Panc1 (cell line): ENCODE measurements at regions not wholly inside any gene's neighbourhood (a gene's known extent, or its start where the extent isn't known, plus 50 kb on each side); places are given as distances from the start of the nearest gene placed in this dataset.

Source experiments
- ATAC-seq: fragments of 200-7000 bp; cut with Tn5 transposase; 2 replicates; pipeline ENCODE4 v1.9.1; 2020; ENCODE audit warnings: mild to moderate bottlenecking, moderate library complexity
- BruUV-seq: library from RNA; stranded (reverse); fragments of 400-500 nt; replicated peaks from 2 replicates; lab custom pipeline; 2021; lab: Mats Ljungman, UMichigan
- CTCF ChIA-PET: fragments of 300-600 bp; sonication (Branson Sonifier 250); formaldehyde crosslinking; loops from one replicate; lab custom pipeline; 2022; ENCODE audit warnings: antibody characterized with exemption; lab: Charles Lee
- POLR2A ChIA-PET: fragments of 300-600 bp; sonication (Branson Sonifier 250); formaldehyde crosslinking; loops from one replicate; lab custom pipeline; 2022; ENCODE audit warnings: antibody characterized with exemption; lab: Charles Lee
- DNase-seq: peaks from one replicate; pipeline ENCODE4 v3.0.0-alpha.2; 2010; ENCODE audit warnings: low read depth, low spot score
- H3K27ac ChIP-seq: 2 replicates; pipeline ENCODE4 v1.5.1; 2011; ENCODE audit warnings: mild to moderate bottlenecking, low read length, inconsistent platforms
- H3K27me3 ChIP-seq: fragments of 200-500 bp; sonication (Bioruptor generic); 2 replicates; pipeline ENCODE4 v1.6.0; 2014; ENCODE audit warnings: low read length, inconsistent platforms; ENCODE audit not compliant: control insufficient read depth, insufficient read depth
- H3K36me3 ChIP-seq: fragments of 200-500 bp; sonication (Bioruptor generic); 2 replicates; pipeline ENCODE4 v1.5.1; 2014; ENCODE audit warnings: inconsistent platforms, mild to moderate bottlenecking, low read length, moderate library complexity; ENCODE audit not compliant: control insufficient read depth, insufficient read depth
- H3K4me1 ChIP-seq: 2 replicates; pipeline ENCODE4 v1.5.1; 2011; ENCODE audit warnings: inconsistent platforms, mild to moderate bottlenecking, low read length, moderate library complexity; ENCODE audit not compliant: control insufficient read depth, insufficient read depth
- H3K4me3 ChIP-seq, 2 experiments: 2 replicates each; pipeline ENCODE4 v1.5.1; 2011 to 2012; ENCODE audit warnings: low read depth in 2 of 2, low read length in 2 of 2, mild to moderate bottlenecking in 2 of 2, inconsistent platforms in 1 of 2, moderate library complexity in 1 of 2
- H3K9me3 ChIP-seq: fragments of 200-500 bp; sonication (Bioruptor generic); 2 replicates; pipeline ENCODE4 v1.5.1; 2014; ENCODE audit warnings: low read depth, mild to moderate bottlenecking, inconsistent platforms, low read length, moderate library complexity; ENCODE audit not compliant: control insufficient read depth, insufficient read depth
- POLR2AphosphoS5 ChIP-seq: IDR thresholded peaks from 2 replicates; pipeline ENCODE4 v1.6.1; 2012; ENCODE audit warnings: mild to moderate bottlenecking, low read depth, low read length, moderate library complexity
- REST ChIP-seq, 2 experiments: IDR thresholded peaks; 2 replicates each; pipeline ENCODE4 v1.6.1; 2011 to 2012; ENCODE audit warnings: low read depth in 2 of 2, control low read depth in 1 of 2, low read length in 1 of 2, mild to moderate bottlenecking in 1 of 2, moderate library complexity in 1 of 2; ENCODE audit not compliant: insufficient read depth in 1 of 2
- SIN3A ChIP-seq: IDR thresholded peaks from 2 replicates; pipeline ENCODE4 v1.6.1; 2012; ENCODE audit warnings: low read depth, mild to moderate bottlenecking, low read length, moderate library complexity, borderline replicate concordance; ENCODE audit not compliant: insufficient read depth
- TCF7L2 ChIP-seq: IDR thresholded peaks from 2 replicates; pipeline ENCODE4 v1.6.1; 2011; ENCODE audit warnings: mild to moderate bottlenecking, low read depth, low read length, inconsistent platforms
- in situ Hi-C: cut with HindIII; loops from 2 replicates; pipeline ENCODE4 v1.10.0; 2016; ENCODE audit warnings: low sequenced_read_pairs, low pct_unique_long_range_greater_than_20kb
- intact Hi-C: fragments of 100-400 bp; cut with micrococcal nuclease; formaldehyde crosslinking; loops from one replicate; pipeline ENCODE4 v1.10.0; 2022; ENCODE audit not compliant: unreplicated experiment
- TF ChIP-seq, protein P1 (sequence below): fragments of 450-650 bp; IDR thresholded peaks from 2 replicates; pipeline ENCODE4 v1.5.1; 2017; ENCODE audit warnings: mild to moderate bottlenecking

- no peak overlapping the region for H3K4me3 ChIP-seq
- no peaks in the 10 kb centered on the region for H3K4me1 ChIP-seq
- no peaks in the 10 kb centered on the region for H3K27me3 ChIP-seq
- H3K9me3 ChIP-seq: no peaks in the 10 kb centered on the region
- BruUV-seq: no TSS peak
- in situ Hi-C loops (no loop called here), intact Hi-C loops (no loop called here)
- POLR2A ChIA-PET: no interaction called here
- DNase-seq: no peak
- CTCF ChIA-PET: no interaction called here
- no peak overlapping the region for H3K27ac ChIP-seq
- H3K36me3 ChIP-seq: no peaks in the 10 kb centered on the region
- TF ChIP-seq, protein P1, sequence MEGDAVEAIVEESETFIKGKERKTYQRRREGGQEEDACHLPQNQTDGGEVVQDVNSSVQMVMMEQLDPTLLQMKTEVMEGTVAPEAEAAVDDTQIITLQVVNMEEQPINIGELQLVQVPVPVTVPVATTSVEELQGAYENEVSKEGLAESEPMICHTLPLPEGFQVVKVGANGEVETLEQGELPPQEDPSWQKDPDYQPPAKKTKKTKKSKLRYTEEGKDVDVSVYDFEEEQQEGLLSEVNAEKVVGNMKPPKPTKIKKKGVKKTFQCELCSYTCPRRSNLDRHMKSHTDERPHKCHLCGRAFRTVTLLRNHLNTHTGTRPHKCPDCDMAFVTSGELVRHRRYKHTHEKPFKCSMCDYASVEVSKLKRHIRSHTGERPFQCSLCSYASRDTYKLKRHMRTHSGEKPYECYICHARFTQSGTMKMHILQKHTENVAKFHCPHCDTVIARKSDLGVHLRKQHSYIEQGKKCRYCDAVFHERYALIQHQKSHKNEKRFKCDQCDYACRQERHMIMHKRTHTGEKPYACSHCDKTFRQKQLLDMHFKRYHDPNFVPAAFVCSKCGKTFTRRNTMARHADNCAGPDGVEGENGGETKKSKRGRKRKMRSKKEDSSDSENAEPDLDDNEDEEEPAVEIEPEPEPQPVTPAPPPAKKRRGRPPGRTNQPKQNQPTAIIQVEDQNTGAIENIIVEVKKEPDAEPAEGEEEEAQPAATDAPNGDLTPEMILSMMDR: no peak
- TF ChIP-seq POLR2AphosphoS5 (no peak), SIN3A (no peak), REST (IDR thresholded peaks at IDR 0.05; ENCODE audit: insufficient read depth in 1 of 2, low read depth in 2 of 2, low read length in 1 of 2) (no peak), TCF7L2 (no peak)
- ATAC-seq: no peak
Measured at GRCh38 chr12:19042221-19042620, 87.3 kb upstream of the PLEKHA5 start.

- TF ChIP-seq TCF7L2 (no peak), SIN3A (no peak)
- TF ChIP-seq, protein P1: no peak
Measured at GRCh38 chr12:19044430-19044829, 85.1 kb upstream of the PLEKHA5 start.

More at GRCh38 chr12:19044430-19044829, 85.1 kb upstream of the PLEKHA5 start:
- Histone ChIP-seq H3K4me3 (no peak overlapping the region), H3K36me3 (no peaks in the 10 kb centered on the region), H3K9me3 (no peaks in the 10 kb centered on the region), H3K4me1 (no peaks in the 10 kb centered on the region), H3K27ac (no peak overlapping the region), H3K27me3 (no peaks in the 10 kb centered on the region)
- intact Hi-C loops (no loop called here), in situ Hi-C loops (no loop called here)
- BruUV-seq: no TSS peak
- ChIA-PET CTCF (no interaction called here), POLR2A (no interaction called here)
- DNase-seq (no peak), ATAC-seq (no peak)
